SH-SY5Y (cell line): ENCODE measurements at regions not wholly inside any gene's neighbourhood (a gene's known extent, or its start where the extent isn't known, plus 50 kb on each side); places are given as distances from the start of the nearest gene placed in this dataset.

ENCODE experiments used
- GATA2 ChIP-seq: IDR thresholded peaks from 2 replicates; pipeline ENCODE4 v1.6.1; 2011; ENCODE audit warnings: mild to moderate bottlenecking, low read depth, low read length
- GATA3 ChIP-seq: IDR thresholded peaks from 2 replicates; pipeline ENCODE4 v1.6.1; 2011; ENCODE audit warnings: low read depth, mild to moderate bottlenecking, low read length, moderate library complexity

- TF ChIP-seq GATA2 (no peak), GATA3 (no peak)
Measured at GRCh38 chr2:183341057-183341456, 216.8 kb downstream of the NUP35 start.
